ENCODE measurements at regions not wholly inside any gene's neighbourhood (a gene's known extent, or its start where the extent isn't known, plus 50 kb on each side); places are given as distances from the start of the nearest gene placed in this dataset.

DNA sequence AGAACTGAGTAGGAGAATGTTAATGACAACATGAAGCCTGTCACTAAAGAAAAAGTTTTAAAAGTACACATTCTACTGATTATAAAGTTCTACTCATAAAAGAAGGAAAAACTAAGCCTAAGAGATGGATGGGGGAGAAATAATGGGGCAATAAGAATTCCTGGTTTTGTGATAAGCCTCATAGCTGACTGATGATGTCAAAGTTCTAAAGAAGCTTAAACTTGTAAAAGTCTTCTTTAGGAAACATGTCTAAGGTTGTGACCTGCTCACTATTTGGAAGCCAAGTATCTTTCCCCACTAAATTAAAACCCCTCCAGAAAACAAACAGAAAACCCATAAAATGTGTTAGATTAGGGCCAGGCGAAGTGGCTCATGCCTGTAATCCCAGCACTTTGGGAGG is 232.9 kb upstream of the GIMD1 start:
- TF ChIP-seq, protein P1, sequence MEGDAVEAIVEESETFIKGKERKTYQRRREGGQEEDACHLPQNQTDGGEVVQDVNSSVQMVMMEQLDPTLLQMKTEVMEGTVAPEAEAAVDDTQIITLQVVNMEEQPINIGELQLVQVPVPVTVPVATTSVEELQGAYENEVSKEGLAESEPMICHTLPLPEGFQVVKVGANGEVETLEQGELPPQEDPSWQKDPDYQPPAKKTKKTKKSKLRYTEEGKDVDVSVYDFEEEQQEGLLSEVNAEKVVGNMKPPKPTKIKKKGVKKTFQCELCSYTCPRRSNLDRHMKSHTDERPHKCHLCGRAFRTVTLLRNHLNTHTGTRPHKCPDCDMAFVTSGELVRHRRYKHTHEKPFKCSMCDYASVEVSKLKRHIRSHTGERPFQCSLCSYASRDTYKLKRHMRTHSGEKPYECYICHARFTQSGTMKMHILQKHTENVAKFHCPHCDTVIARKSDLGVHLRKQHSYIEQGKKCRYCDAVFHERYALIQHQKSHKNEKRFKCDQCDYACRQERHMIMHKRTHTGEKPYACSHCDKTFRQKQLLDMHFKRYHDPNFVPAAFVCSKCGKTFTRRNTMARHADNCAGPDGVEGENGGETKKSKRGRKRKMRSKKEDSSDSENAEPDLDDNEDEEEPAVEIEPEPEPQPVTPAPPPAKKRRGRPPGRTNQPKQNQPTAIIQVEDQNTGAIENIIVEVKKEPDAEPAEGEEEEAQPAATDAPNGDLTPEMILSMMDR (IDR thresholded peaks at IDR 0.05): no peak
- TF ChIP-seq POLR2A (IDR thresholded peaks at IDR 0.05): no peak
- ATAC-seq (no peak), DNase-seq (no peak)
- H3K4me3 ChIP-seq: no peak overlapping the region
- no peaks in the 10 kb centered on the region for H3K36me3 ChIP-seq
- H3K9me3 ChIP-seq: no peaks in the 10 kb centered on the region
- 64 to 94% (median 72%) methylated on average over 1 of the region's 1 CpG for WGBS, 4 donors
- H3K4me1 ChIP-seq: no peaks in the 10 kb centered on the region
- no peaks in the 10 kb centered on the region for H3K27me3 ChIP-seq
- H3K27ac ChIP-seq: no peak overlapping the region
- intact Hi-C loops (cut with DNase I): no loop called here

DNA sequence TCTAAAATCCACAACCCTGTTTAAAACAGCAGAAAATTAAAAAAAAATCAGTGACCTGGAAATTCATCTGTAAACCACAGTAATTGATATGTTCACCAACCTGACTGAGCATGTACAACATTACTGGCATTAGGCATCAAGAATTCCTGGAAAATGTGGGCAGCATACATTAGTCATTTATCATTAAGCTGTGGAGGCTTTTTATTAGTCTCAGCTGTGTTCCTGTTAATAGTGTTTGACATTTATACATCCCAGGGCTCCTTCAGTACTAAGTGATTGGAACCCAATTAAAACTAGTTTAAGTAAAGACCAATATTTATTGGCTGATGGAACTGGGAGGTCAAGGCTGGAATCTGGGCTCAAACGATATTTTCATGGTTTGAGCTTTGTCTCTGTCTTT is 227.3 kb upstream of the GIMD1 start:
- H3K36me3 ChIP-seq: no peaks in the 10 kb centered on the region
- no peak overlapping the region for H3K4me3 ChIP-seq
- WGBS, 4 donors: 70 to 83% (median 82%) methylated on average over 1 of the region's 1 CpG
- DNase-seq: no peak
- no peak for TF ChIP-seq POLR2A (IDR thresholded peaks at IDR 0.05)
- TF ChIP-seq, protein P1 (IDR thresholded peaks at IDR 0.05): no peak
- H3K4me1 ChIP-seq: no peaks in the 10 kb centered on the region
- no peaks in the 10 kb centered on the region for H3K9me3 ChIP-seq
- H3K27me3 ChIP-seq: no peaks in the 10 kb centered on the region
- H3K27ac ChIP-seq: no peak overlapping the region
- ATAC-seq: no peak
- intact Hi-C loops (cut with DNase I): no loop called here

DNA sequence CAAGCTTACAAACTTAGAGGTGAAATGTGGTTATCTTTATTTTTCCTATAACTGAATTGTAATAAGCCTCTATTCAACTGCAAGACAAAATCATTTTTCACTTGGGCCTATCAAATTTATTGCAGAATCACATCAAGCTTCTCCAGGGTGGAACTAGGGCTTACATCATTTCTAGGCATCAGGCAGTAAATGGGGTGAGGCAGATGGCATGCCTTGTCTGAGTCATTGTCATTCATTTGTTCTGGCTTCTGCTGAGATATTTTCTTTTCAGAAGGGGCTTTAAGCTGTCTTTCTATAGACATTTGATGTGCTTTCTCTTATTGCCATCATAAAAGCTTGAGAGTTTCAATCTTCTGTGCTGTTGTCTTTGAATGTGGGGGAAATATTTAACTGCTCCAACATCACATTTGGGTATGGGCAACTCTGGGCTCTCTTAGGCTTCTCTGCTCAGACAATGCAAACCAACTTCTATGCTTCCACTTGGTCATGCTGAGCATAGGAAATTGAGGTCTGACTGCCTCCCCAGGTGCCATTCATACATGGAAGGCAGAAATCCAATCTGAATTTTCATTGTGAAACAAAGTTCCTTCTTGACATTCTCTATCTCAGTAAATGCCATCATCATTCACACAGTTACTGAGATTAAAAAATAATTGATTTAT is 225.8 kb upstream of the GIMD1 start:
- Histone ChIP-seq H3K4me3 (no peak overlapping the region), H3K27ac (no peak overlapping the region), H3K27me3 (no peaks in the 10 kb centered on the region), H3K9me3 (no peaks in the 10 kb centered on the region), H3K36me3 (no peaks in the 10 kb centered on the region), H3K4me1 (no peaks in the 10 kb centered on the region)
- intact Hi-C loops (cut with DNase I): no loop called here
- DNase-seq (no peak), ATAC-seq (no peak)
- TF ChIP-seq, protein P1 (IDR thresholded peaks at IDR 0.05): no peak
- no peak for TF ChIP-seq POLR2A (IDR thresholded peaks at IDR 0.05)

DNA sequence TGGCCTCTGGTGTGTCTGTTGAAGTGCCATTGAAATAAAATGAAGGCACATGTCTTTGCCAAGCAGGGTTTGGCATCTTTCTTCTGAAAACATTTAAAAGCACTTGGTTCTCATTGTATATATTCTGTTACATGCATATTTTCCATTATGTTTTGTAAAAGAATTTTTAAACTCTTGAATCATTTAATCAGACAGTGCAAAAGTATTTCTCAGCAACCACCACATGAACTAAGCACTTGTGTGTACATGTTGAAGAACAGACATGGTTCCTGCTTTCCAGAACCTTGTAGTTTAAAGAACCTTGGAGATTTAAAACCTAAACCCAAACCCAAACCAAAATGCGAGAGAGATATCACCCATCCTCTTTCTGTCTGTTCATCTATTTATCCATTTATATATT is 220.3 kb upstream of the GIMD1 start:
- no peak for DNase-seq
- no peak for TF ChIP-seq POLR2A (IDR thresholded peaks at IDR 0.05)
- TF ChIP-seq, protein P1 (IDR thresholded peaks at IDR 0.05): no peak
- Histone ChIP-seq H3K4me3 (no peak overlapping the region), H3K36me3 (no peaks in the 10 kb centered on the region), H3K9me3 (no peaks in the 10 kb centered on the region), H3K27ac (no peak overlapping the region), H3K27me3 (no peaks in the 10 kb centered on the region), H3K4me1 (no peaks in the 10 kb centered on the region)
- intact Hi-C loops (cut with DNase I): no loop called here
- WGBS, 4 donors: 74 to 90% (median 88%) methylated on average over 1 of the region's 1 CpG
- no peak for ATAC-seq
